K562 (cell line): ENCODE measurements at regions not wholly inside any gene's neighbourhood (a gene's known extent, or its start where the extent isn't known, plus 50 kb on each side); places are given as distances from the start of the nearest gene placed in this dataset.

ENCODE experiments used
- ATAC-seq: fragments of 200-7000 bp; cut with Tn5 transposase; 3 replicates; pipeline ENCODE4 v1.9.1; 2020; ENCODE audit warnings: moderate library complexity
- BruUV-seq: library from RNA; stranded (reverse); fragments of 400-500 nt; replicated peaks from 2 replicates; lab custom pipeline; 2021; lab: Mats Ljungman, UMichigan
- CTCF ChIA-PET: fragments of 300-600 bp; formaldehyde crosslinking; extraction: SDS; loops from one replicate; lab custom pipeline; 2021; ENCODE audit warnings: low intra/inter-chr PET ratio; lab: Yijun Ruan, JAX
- POLR2A ChIA-PET: fragments of 300-600, 350-650 bp; sonication (Branson Sonifier 250); formaldehyde crosslinking; extraction: SDS; loops from one replicate; lab custom pipeline; 2021; ENCODE audit warnings: antibody characterized with exemption, inconsistent platforms; lab: Yijun Ruan, JAX
- DNase-seq, 4 experiments: peaks; one replicate each; pipeline versions ENCODE4 v3.0.0 to v3.0.0-alpha.2; 2011 to 2018; ENCODE audit warnings: low spot score in 3 of 4, mixed read lengths in 3 of 4; ENCODE audit errors: extremely low read depth in 1 of 4
- FAIRE-seq: peaks from 2 replicates; lab custom pipeline; 2011; peaks lifted over from hg19 to GRCh38; lab: Jason Lieb, UNC
- H2AFZ ChIP-seq: 2 replicates; pipeline ENCODE4 v1.6.0; 2011; ENCODE audit warnings: low read depth, low read length, control low read depth, inconsistent platforms
- H3K27ac ChIP-seq: fragments of 200-600 bp; 3 replicates; pipeline ENCODE4 v1.8.0; 2011; ENCODE audit warnings: low read depth, mild to moderate bottlenecking, control low read depth, inconsistent platforms, low read length, moderate library complexity, mixed read lengths; ENCODE audit errors: extremely low read depth
- H3K27me3 ChIP-seq, 2 experiments: fragments of 300-600 bp in 1 of 2; 2 replicates in 1 of 2; 3 replicates in 1 of 2; pipeline versions ENCODE4 v1.6.0 to v1.8.0; 2011; ENCODE audit warnings: inconsistent platforms in 2 of 2, low read length in 2 of 2, mild to moderate bottlenecking in 1 of 2, mixed read lengths in 1 of 2, moderate library complexity in 1 of 2; ENCODE audit not compliant: control insufficient read depth in 2 of 2, insufficient read depth in 2 of 2
- H3K36me3 ChIP-seq: fragments of 300-600 bp; 3 replicates; pipeline ENCODE4 v1.8.0; 2011; ENCODE audit warnings: mild to moderate bottlenecking, low read length, inconsistent platforms; ENCODE audit not compliant: control insufficient read depth, insufficient read depth
- H3K4me1 ChIP-seq, 2 experiments: fragments of 200-600 bp in 1 of 2; replicated peaks in 1 of 2; 2 replicates in 1 of 2; 3 replicates in 1 of 2; pipeline versions ENCODE4 v1.5.1 to v1.8.0; 2011; ENCODE audit warnings: inconsistent platforms in 2 of 2, low read length in 2 of 2, mild to moderate bottlenecking in 1 of 2, mixed read lengths in 1 of 2, moderate library complexity in 1 of 2; ENCODE audit not compliant: control insufficient read depth in 2 of 2, insufficient read depth in 2 of 2
- H3K4me2 ChIP-seq: 2 replicates; pipeline ENCODE4 v1.6.1; 2011; ENCODE audit warnings: low read length, control low read depth, inconsistent platforms, mixed read lengths; ENCODE audit not compliant: insufficient read depth
- H3K4me3 ChIP-seq: fragments of 200-600 bp; sonication (generic), shearing (Covaris generic); 2 replicates; pipeline ENCODE4 v1.5.1; 2016; ENCODE audit warnings: control low read depth, inconsistent platforms
- H3K79me2 ChIP-seq: fragments of 200-600 bp; 3 replicates; pipeline ENCODE4 v1.8.0; 2011; ENCODE audit warnings: low read length, inconsistent platforms; ENCODE audit not compliant: control insufficient read depth, insufficient read depth
- H3K9ac ChIP-seq, 2 experiments: 2 replicates each; pipeline versions ENCODE4 v1.6.0 to v1.6.1; 2011; ENCODE audit warnings: low read depth in 2 of 2, low read length in 2 of 2, control low read depth in 1 of 2, inconsistent platforms in 1 of 2, mild to moderate bottlenecking in 1 of 2, mixed read lengths in 1 of 2; ENCODE audit not compliant: insufficient read depth in 1 of 2
- H3K9me1 ChIP-seq: one replicate; pipeline ENCODE4 v1.6.0; 2011; ENCODE audit warnings: inconsistent platforms, mild to moderate bottlenecking, low read length, moderate library complexity; ENCODE audit not compliant: control insufficient read depth, insufficient read depth
- H3K9me3 ChIP-seq: replicated peaks from 2 replicates; pipeline ENCODE4 v1.5.1; 2011; ENCODE audit warnings: low read depth, low read length, inconsistent platforms; ENCODE audit not compliant: control insufficient read depth, insufficient read depth
- H4K20me1 ChIP-seq: replicated peaks from 2 replicates; pipeline ENCODE4 v1.6.1; 2011; ENCODE audit warnings: low read length, inconsistent platforms, mixed read lengths; ENCODE audit not compliant: control insufficient read depth, insufficient read depth
- CBX3 ChIP-seq, 2 experiments: IDR thresholded peaks; 1 replicate in 1 of 2; 2 replicates in 1 of 2; pipeline ENCODE4 v1.6.1; 2012; ENCODE audit warnings: inconsistent platforms in 2 of 2, low read length in 2 of 2, borderline replicate concordance in 1 of 2, control low read depth in 1 of 2
- CBX5 ChIP-seq: IDR thresholded peaks from 2 replicates; pipeline ENCODE4 v1.6.1; 2014; ENCODE audit warnings: low read depth, borderline replicate concordance
- FOS ChIP-seq: IDR thresholded peaks from 3 replicates; pipeline ENCODE4 v1.6.1; 2011; ENCODE audit not compliant: insufficient read length; ENCODE audit errors: extremely low read depth
- STAG1 ChIP-seq: sonication (generic); formaldehyde crosslinking; IDR thresholded peaks from 2 replicates; pipeline ENCODE4 v1.5.0; 2020; ENCODE audit warnings: missing genetic modification reagents, borderline replicate concordance
- WGBS: fragments of 100-300 bp; shearing (Covaris generic); methylation state at CpG from one replicate; pipeline ENCODE4 v1.1.6; 2016; ENCODE audit warnings: low coverage, mixed read lengths; ENCODE audit not compliant: insufficient coverage; ENCODE audit errors: missing lambda C conversion rate; 5-methylcytosine and 5-hydroxymethylcytosine counted together
- in situ Hi-C: fragments of 300-500 bp; cut with MboI; formaldehyde crosslinking; loops from 4 replicates; pipeline ENCODE4 v1.15.0; 2018; ENCODE audit warnings: inconsistent platforms, mixed read lengths
- intact Hi-C: fragments of 100-400 bp; cut with micrococcal nuclease; formaldehyde crosslinking; loops from 2 replicates; pipeline ENCODE4 v1.14.2; 2022
- TF ChIP-seq, protein P1 (sequence below): fragments of 450-650 bp; IDR thresholded peaks from 2 replicates; pipeline ENCODE4 v1.6.1; 2016; ENCODE audit warnings: antibody characterized with exemption
- TF ChIP-seq, protein P2 (sequence below), 2 experiments: fragments of 450-650 bp in 1 of 2; IDR thresholded peaks; 2 replicates each; pipeline ENCODE4 v1.6.1; 2011 to 2017; ENCODE audit warnings: low read depth in 2 of 2, antibody characterized with exemption in 1 of 2, borderline replicate concordance in 1 of 2, low read length in 1 of 2, mild to moderate bottlenecking in 1 of 2, mixed read lengths in 1 of 2; ENCODE audit not compliant: control insufficient read depth in 1 of 2

DNA sequence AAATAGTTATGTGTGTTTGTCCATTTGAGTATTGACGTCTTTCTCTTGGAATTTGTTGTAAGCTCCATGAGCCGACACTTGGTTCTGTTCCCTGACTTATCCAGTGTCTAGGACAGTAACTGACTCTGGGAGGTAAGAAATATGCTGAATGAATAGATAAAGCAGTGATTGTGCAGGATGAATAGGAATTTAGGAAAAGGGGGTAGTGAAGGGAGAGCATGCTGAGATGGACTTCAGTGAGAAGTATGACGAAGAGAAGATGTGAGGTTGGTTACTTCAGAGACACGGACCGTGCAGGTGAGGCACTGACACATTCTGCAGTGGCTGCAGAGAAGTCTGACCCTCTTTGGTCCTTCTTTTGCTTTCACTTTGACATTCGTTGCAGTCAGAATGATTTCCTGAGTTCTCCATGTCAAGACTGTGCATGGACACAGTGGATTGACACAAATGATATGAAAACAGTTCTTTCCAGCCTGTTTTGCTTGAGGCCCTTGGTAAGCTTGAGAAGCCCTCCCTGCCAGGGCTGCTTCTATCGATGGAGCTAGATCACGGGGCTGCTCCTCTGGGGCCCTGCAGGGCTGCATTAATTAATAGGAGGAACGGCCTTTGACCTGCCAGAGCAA lies 261.5 kb upstream of the SORCS1 start:
- POLR2A ChIA-PET, result no interaction called here
- intact Hi-C loops, result no loop called here
- H3K4me2 ChIP-seq, result no peak overlapping the region

More for the DNA sequence above, 261.5 kb upstream of the SORCS1 start:
- in situ Hi-C loops, result no loop called here
- FAIRE-seq, result no peak
- H3K79me2 ChIP-seq, result no peaks in the 10 kb centered on the region
- H3K36me3 ChIP-seq, result no peaks in the 10 kb centered on the region
- H3K9ac ChIP-seq, result no peak overlapping the region
- H3K9me3 ChIP-seq, result no peaks in the 10 kb centered on the region
- H3K27ac ChIP-seq, result no peak overlapping the region
- no peaks in the 10 kb centered on the region for H4K20me1 ChIP-seq
- no peak for TF ChIP-seq FOS
- TF ChIP-seq CBX5, result no peak
- TF ChIP-seq, protein P1, sequence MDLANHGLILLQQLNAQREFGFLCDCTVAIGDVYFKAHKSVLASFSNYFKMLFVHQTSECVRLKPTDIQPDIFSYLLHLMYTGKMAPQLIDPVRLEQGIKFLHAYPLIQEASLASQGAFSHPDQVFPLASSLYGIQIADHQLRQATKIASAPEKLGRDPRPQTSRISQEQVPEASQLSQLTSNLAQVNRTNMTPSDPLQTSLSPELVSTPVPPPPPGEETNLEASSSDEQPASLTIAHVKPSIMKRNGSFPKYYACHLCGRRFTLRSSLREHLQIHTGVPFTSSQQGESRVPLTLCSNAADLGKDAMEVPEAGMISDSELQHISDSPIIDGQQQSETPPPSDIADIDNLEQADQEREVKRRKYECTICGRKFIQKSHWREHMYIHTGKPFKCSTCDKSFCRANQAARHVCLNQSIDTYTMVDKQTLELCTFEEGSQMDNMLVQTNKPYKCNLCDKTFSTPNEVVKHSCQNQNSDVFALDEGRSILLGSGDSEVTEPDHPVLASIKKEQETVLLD, result no peak
- no peak for TF ChIP-seq STAG1 (CRISPR knock-in tag)
- no peak for TF ChIP-seq CBX3 (IDR thresholded peaks at IDR 0.05; ENCODE audit: borderline replicate concordance in 1 of 2, low read length in 2 of 2)
- TF ChIP-seq, protein P2, sequence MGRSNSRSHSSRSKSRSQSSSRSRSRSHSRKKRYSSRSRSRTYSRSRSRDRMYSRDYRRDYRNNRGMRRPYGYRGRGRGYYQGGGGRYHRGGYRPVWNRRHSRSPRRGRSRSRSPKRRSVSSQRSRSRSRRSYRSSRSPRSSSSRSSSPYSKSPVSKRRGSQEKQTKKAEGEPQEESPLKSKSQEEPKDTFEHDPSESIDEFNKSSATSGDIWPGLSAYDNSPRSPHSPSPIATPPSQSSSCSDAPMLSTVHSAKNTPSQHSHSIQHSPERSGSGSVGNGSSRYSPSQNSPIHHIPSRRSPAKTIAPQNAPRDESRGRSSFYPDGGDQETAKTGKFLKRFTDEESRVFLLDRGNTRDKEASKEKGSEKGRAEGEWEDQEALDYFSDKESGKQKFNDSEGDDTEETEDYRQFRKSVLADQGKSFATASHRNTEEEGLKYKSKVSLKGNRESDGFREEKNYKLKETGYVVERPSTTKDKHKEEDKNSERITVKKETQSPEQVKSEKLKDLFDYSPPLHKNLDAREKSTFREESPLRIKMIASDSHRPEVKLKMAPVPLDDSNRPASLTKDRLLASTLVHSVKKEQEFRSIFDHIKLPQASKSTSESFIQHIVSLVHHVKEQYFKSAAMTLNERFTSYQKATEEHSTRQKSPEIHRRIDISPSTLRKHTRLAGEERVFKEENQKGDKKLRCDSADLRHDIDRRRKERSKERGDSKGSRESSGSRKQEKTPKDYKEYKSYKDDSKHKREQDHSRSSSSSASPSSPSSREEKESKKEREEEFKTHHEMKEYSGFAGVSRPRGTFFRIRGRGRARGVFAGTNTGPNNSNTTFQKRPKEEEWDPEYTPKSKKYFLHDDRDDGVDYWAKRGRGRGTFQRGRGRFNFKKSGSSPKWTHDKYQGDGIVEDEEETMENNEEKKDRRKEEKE (IDR thresholded peaks at IDR 0.05; ENCODE audit: borderline replicate concordance in 1 of 2, control insufficient read depth in 1 of 2, low read depth in 2 of 2, low read length in 1 of 2), result no peak
- no peak overlapping the region for H3K4me3 ChIP-seq
- no peaks in the 10 kb centered on the region for H3K27me3 ChIP-seq
- BruUV-seq, result no TSS peak
- WGBS, result 0% methylated on average over 9 of the region's 9 CpGs
- no peak for ATAC-seq
- H2AFZ ChIP-seq, result no peak overlapping the region
- no peak for DNase-seq
- no peaks in the 10 kb centered on the region for H3K4me1 ChIP-seq
- H3K9me1 ChIP-seq, result no peaks in the 10 kb centered on the region
- CTCF ChIA-PET, result no interaction called here
